ENCODE measurements at regions not wholly inside any gene's neighbourhood (a gene's known extent, or its start where the extent isn't known, plus 50 kb on each side); places are given as distances from the start of the nearest gene placed in this dataset.

GRCh38 chr3:13207975-13208705 lies 134.9 kb upstream of the IQSEC1 start:
- TF ChIP-seq CTCF (IDR thresholded peaks at IDR 0.05; ENCODE audit: low read length) (no peak), EZH2 (optimal IDR thresholded peaks at IDR 0.05; ENCODE audit: low read depth, low read length) (no peak), EZH2phosphoT487 (IDR thresholded peaks at IDR 0.05; ENCODE audit: low read length) (no peak)
